Activated T-cell treated with anti-CD3 and anti-CD28 coated beads, Interleukin-2, amount 50 U/mL, for 4 hours (primary cell): ENCODE measurements at regions not wholly inside any gene's neighbourhood (a gene's known extent, or its start where the extent isn't known, plus 50 kb on each side); places are given as distances from the start of the nearest gene placed in this dataset.
"Not testable (repeated sequence)": the region's sequence is repeated elsewhere in the genome, so short reads cannot be mapped to it uniquely, and the experiment has no call there.

ENCODE experiments used
- ATAC-seq, 2 donors: fragments of 200-7000 bp; cut with Tn5 transposase; one replicate each; pipeline ENCODE4 v1.10.0; 2021
- DNase-seq: peaks from one replicate; pipeline ENCODE4 v3.0.0-alpha.2; 2020
- H3K27me3 Mint-ChIP-seq: one replicate; pipeline ENCODE4 v1.8.0; 2021; ENCODE audit warnings: low read depth, mixed read lengths
- H3K36me3 Mint-ChIP-seq: one replicate; pipeline ENCODE4 v1.8.0; 2022; ENCODE audit warnings: mixed read lengths; ENCODE audit not compliant: insufficient read depth
- H3K4me1 Mint-ChIP-seq: one replicate; pipeline ENCODE4 v1.8.0; 2021; ENCODE audit warnings: low read depth, mixed read lengths
- H3K4me3 Mint-ChIP-seq: one replicate; pipeline ENCODE4 v1.8.0; 2021; ENCODE audit warnings: mild to moderate bottlenecking, moderate library complexity, mixed read lengths
- H3K9me3 Mint-ChIP-seq: one replicate; pipeline ENCODE4 v1.8.0; 2021; ENCODE audit warnings: mixed read lengths

DNA sequence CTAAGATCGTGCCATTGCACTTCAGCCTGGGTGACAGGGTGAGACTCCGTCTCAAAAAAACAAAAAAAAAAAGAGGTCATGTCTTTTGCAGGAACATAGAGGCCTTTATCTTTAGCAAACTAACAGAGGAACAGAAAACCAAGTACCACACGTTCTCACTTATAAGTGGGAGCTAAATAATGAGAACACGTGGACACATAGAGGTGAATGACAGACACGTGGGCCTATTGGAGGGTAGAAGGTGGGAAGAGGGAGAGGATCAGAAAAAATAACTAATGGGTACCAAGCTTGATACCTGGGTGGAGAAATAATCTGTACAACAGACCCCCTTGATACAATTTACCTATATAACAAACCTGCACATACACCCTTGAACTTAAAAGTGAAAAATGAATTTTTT is 401.4 kb upstream of the NAALADL2 start:
- no peak for DNase-seq
- no peak overlapping the region for H3K4me3 Mint-ChIP-seq
- H3K27me3 Mint-ChIP-seq: no peaks in the 10 kb centered on the region
- H3K36me3 Mint-ChIP-seq: no peaks in the 10 kb centered on the region
- ATAC-seq: no peak
- no peaks in the 10 kb centered on the region for H3K4me1 Mint-ChIP-seq
- H3K9me3 Mint-ChIP-seq: peaks cover 3% of the 10 kb centered on the region

DNA sequence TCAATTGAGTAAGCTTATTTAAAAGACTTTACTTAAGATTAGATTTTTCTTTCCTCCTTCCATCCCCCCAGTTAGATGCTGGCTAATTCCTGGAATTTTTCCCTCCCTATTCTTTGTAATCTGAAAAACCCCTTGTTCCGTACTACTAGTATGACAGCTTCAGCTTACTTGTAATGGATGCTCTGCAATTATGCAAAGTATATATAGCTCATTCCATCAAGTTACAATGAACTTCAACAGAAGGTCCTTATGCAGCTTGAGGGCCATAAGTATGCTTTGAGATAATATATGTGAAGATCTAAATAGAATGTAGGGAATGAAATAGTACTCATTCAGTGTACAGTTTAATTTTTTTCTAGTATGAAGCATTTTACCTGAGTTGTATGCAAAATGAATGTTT is 398.3 kb upstream of the NAALADL2 start:
- Mint-ChIP-seq H3K27me3 (no peaks in the 10 kb centered on the region), H3K4me1 (no peaks in the 10 kb centered on the region), H3K9me3 (no peaks in the 10 kb centered on the region), H3K36me3 (no peaks in the 10 kb centered on the region), H3K4me3 (no peak overlapping the region)
- ATAC-seq (no peak), DNase-seq (no peak)

DNA sequence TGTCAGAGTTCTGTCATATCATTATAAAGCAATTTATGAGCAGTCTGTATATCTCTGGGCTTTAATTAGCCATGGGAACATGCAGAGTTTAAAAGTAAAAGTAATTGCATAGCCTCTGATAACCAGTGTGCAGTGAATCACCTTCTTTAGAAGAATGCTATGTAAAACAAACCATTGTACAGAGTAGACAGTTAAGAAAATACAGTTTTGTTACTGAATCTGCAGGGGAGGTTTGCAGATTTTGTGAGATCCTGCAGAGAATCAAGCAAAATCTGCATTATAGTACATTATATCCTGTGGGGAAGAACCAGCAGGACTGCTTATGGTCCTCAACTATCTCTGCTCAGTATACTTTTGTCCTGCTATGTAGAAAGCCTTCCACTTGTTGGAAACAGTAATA is 396.2 kb upstream of the NAALADL2 start:
- H3K4me3 Mint-ChIP-seq: no peak overlapping the region
- no peaks in the 10 kb centered on the region for H3K9me3 Mint-ChIP-seq
- no peak for ATAC-seq
- no peaks in the 10 kb centered on the region for H3K4me1 Mint-ChIP-seq
- DNase-seq: no peak
- H3K27me3 Mint-ChIP-seq: no peaks in the 10 kb centered on the region
- H3K36me3 Mint-ChIP-seq: no peaks in the 10 kb centered on the region

DNA sequence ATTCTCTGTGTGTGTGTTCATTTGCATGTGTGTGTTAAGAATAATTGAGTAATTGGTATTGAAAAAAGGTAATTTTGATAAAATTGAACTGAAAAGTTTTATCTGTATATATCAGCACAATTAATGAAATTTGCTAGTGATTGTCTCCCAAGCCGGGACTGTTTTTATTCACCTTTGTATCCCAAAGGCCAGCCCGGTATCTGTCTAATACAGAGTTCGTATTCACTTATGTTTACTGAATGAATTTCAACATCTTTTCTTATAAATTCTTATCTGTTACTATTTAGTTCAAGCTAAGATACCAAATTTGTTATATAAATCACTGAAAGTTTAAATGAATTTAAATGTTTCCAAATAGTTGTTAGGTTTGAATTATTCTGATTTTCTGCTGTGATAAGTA is 394.0 kb upstream of the NAALADL2 start:
- no peaks in the 10 kb centered on the region for H3K27me3 Mint-ChIP-seq

DNA sequence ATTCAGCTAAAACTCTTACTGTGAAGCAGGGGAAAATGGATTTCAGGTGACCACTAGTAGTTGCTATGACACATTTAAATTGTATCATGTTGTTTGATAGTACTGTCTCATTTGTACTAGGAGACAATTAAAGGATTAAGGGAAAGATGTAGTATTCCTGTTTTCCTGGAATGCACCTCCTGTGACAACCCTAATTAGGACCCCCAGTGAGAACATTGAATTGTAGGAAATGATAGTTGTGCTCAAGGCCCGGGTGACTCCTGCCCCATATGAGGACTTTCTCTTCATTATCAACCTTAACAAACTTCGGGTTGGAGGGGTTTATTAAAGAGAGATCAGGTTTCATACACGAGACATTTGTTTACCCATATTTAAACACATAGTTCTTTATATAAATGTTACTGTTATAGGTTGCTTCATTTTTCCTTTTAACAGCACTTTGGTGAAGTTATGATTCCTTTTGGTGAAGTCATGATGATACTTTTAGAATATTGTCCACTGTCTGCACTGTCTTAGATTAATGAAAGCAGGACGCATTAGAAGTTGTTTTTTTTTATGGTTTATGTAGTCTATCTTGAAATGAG is 392.6 kb upstream of the NAALADL2 start:
- Mint-ChIP-seq H3K4me1 (no peaks in the 10 kb centered on the region), H3K36me3 (no peaks in the 10 kb centered on the region), H3K4me3 (no peak overlapping the region), H3K27me3 (no peaks in the 10 kb centered on the region), H3K9me3 (no peaks in the 10 kb centered on the region)
- ATAC-seq: no peak
- no peak for DNase-seq

More for the DNA sequence above, 394.0 kb upstream of the NAALADL2 start:
- no peak for DNase-seq
- H3K4me1 Mint-ChIP-seq: no peaks in the 10 kb centered on the region
- H3K36me3 Mint-ChIP-seq: no peaks in the 10 kb centered on the region
- ATAC-seq: no peak
- no peaks in the 10 kb centered on the region for H3K9me3 Mint-ChIP-seq
- H3K4me3 Mint-ChIP-seq: no peak overlapping the region

DNA sequence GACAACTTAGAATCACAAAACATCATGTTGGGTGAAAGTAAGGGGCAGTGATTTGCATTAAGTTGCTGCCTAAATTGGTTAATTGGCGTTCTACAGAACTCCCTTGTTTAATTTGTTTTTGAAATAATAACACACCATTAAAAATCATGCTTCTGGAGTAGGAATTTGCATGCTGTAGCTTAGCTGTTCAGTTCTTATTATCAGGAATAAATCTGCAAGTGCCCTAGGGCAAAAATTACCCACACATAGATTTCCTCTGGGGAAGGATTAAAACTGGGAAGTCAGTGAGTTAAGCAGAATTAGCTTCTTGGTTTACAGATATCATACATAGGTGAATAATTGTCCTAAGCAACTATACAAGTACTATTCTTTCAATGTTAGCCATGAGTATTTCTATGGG is 381.6 kb upstream of the NAALADL2 start:
- H3K4me3 Mint-ChIP-seq: no peak overlapping the region
- no peaks in the 10 kb centered on the region for H3K27me3 Mint-ChIP-seq
- H3K4me1 Mint-ChIP-seq: no peaks in the 10 kb centered on the region
- peaks cover 1% of the 10 kb centered on the region for H3K9me3 Mint-ChIP-seq
- no peak for ATAC-seq
- H3K36me3 Mint-ChIP-seq: no peaks in the 10 kb centered on the region
- DNase-seq: no peak

DNA sequence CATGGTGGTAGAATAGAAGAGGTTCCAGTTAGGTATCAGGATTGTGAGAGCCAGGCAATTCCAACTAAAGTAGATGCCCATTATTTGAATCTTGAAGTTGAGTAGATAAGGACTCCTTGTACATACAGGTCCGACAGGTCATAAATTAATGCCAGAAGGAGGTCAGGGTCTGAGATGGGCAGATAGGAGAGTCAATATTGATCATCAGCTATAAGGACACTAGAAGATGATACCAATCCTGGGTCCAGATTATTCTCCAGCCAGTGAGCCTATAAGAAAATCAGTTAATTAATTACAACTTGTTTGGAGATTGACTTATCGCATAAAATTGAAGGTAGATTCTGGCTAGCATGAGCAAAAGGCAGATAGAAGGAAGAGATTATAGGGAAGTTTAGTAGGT is 378.4 kb upstream of the NAALADL2 start:
- Mint-ChIP-seq H3K4me1 (no peaks in the 10 kb centered on the region), H3K27me3 (no peaks in the 10 kb centered on the region), H3K4me3 (no peak overlapping the region), H3K36me3 (no peaks in the 10 kb centered on the region), H3K9me3 (peaks cover 3% of the 10 kb centered on the region)
- DNase-seq: no peak
- no peak for ATAC-seq

DNA sequence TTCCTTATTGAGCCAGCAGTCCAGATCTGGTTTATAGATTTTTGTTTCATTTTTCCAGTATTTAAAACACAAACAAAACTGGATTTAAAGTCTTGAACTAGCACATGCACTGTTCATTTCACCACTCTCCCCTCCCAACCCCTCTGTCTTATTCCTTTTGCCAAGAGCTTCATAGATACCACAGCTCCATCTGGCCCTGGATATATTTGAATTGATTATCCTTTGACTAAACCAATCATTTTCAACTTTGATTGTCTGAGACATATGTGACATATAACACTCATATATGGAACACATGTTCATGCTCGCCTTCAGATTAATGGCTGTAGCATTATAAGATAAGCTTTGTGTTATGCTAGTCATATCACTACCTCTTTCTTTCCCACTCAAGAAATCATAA is 376.6 kb upstream of the NAALADL2 start:
- no peak for DNase-seq
- peaks cover 3% of the 10 kb centered on the region for H3K9me3 Mint-ChIP-seq
- no peaks in the 10 kb centered on the region for H3K27me3 Mint-ChIP-seq
- no peaks in the 10 kb centered on the region for H3K4me1 Mint-ChIP-seq
- no peaks in the 10 kb centered on the region for H3K36me3 Mint-ChIP-seq
- no peak for ATAC-seq
- no peak overlapping the region for H3K4me3 Mint-ChIP-seq

DNA sequence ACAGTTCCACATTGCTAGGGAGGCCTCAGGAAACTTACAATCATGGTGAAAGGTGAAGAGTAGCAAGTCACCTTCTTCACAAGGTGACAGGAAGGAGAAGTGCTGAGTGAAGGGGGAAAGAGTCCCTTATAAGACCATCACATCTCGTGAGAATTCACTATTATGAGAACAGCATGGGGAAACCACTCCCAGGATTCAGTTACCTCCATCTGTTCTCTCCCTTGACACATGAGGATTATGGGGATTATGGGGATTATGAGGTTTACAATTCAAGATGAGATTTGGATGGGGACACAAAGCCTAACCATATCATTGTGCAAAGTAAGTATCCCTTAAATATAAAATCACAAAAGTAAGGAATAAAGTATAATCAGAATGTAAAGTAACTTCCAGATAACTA is 375.9 kb upstream of the NAALADL2 start:
- no peak for DNase-seq
- ATAC-seq: no peak
- Mint-ChIP-seq H3K9me3 (peaks cover 3% of the 10 kb centered on the region), H3K36me3 (no peaks in the 10 kb centered on the region), H3K4me1 (no peaks in the 10 kb centered on the region), H3K27me3 (no peaks in the 10 kb centered on the region), H3K4me3 (no peak overlapping the region)

DNA sequence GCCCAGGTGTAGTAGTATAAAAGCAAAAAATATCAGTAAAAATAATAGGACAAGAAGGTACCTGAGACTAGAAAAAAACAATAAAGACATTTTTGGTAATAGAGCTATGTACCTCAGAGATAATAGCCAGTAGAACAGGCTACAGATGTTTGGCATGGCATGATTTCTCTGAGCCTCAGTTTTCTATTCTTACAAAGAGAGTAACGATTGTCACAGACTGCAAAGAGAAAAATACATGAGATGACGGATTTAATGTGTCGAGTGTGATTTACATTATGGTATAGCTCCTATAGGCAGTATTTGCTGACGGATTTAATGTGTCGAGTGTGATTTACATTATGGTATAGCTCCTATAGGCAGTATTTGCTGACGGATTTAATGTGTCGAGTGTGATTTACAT is 375.3 kb upstream of the NAALADL2 start:
- not testable (repeated sequence) for DNase-seq, H3K4me1 Mint-ChIP-seq, ATAC-seq, H3K36me3 Mint-ChIP-seq, H3K27me3 Mint-ChIP-seq, H3K9me3 Mint-ChIP-seq, H3K4me3 Mint-ChIP-seq

DNA sequence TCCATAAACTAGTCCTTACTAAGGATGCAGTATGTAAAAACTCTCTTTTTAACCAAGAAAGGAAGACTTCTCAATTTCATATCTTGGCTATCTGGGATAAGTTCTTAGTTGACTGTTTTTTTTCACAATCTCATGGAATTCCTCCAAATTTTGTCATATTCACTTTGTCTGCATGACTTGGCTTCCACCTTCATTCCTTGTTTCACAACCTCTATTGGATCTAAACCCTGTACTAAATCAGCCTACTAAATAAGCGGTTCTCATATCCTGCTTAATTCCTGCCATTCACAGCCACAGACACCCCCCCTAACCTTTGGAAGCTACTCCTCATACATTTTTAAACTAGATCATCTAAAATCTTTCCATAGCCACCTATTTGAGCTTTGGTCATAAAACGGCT is 370.6 kb upstream of the NAALADL2 start:
- no peak for ATAC-seq
- H3K4me1 Mint-ChIP-seq: no peaks in the 10 kb centered on the region

DNA sequence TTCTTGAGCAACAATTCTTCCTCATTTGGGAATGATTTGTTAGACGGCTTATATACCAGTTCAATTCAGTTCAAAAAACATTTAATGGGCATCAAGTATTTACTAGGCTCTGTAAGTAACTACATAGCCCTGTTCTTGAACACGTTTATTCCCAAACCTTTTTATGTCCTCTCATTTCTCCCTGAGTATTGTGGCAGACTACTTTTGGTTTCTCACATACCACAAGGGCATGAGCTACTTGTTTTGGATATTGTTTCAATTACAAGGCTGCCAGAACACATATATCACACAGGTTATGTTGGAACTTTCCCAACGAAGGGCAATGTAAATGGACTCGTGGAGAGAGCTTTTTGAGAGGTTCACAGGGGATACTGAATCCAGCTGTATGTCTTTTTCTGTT is 363.8 kb upstream of the NAALADL2 start:
- Mint-ChIP-seq H3K9me3 (peaks cover 3% of the 10 kb centered on the region), H3K4me1 (no peaks in the 10 kb centered on the region), H3K36me3 (no peaks in the 10 kb centered on the region), H3K27me3 (no peaks in the 10 kb centered on the region), H3K4me3 (no peak overlapping the region)
- ATAC-seq (no peak), DNase-seq (no peak)

More for the DNA sequence above, 370.6 kb upstream of the NAALADL2 start:
- Mint-ChIP-seq H3K4me3 (no peak overlapping the region), H3K27me3 (no peaks in the 10 kb centered on the region), H3K36me3 (no peaks in the 10 kb centered on the region), H3K9me3 (peaks cover 14% of the 10 kb centered on the region)
- DNase-seq: no peak

DNA sequence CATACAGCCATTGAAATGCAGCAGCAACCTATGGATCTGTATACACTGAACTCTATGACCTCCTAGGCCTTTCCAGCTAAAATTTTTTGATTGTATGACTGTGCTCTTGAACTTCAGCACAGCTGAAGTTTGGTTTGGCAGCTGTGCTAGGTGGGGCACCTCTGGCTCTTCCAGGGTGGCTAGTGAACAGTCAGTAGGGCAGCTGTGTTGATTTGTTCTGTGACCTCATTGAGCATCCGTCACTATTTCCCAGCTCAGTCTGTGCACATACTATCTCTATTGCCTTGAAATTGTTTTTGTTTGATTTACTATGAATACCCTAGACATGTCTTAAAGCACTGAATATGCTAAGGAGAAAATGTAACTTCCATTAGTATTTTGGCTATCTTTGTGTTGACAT is 363.2 kb upstream of the NAALADL2 start:
- ATAC-seq (no peak), DNase-seq (no peak)
- H3K4me1 Mint-ChIP-seq: no peaks in the 10 kb centered on the region

DNA sequence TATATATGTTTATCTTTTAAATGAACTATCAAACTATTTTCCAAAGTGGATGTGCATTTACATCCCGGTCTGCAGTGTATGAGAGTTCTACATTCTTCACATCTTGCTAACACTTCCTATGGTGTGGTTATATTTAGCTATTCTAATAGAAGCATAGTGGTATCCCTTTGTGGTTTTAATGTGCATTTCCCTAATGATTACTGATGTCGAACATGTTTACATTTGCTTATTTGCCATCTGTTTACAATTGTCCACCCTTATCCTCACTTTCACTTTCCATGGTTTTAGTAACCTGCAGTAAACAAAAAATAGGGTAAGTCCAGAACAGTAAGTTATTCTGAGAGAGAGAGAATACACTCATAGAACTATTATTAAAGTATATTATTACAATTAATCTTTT is 360.5 kb upstream of the NAALADL2 start:
- Mint-ChIP-seq H3K4me1 (no peaks in the 10 kb centered on the region), H3K27me3 (no peaks in the 10 kb centered on the region), H3K4me3 (no peak overlapping the region), H3K36me3 (no peaks in the 10 kb centered on the region), H3K9me3 (peaks cover 3% of the 10 kb centered on the region)
- DNase-seq (no peak), ATAC-seq (no peak)

More for the DNA sequence above, 363.2 kb upstream of the NAALADL2 start:
- Mint-ChIP-seq H3K27me3 (no peaks in the 10 kb centered on the region), H3K4me3 (no peak overlapping the region), H3K36me3 (no peaks in the 10 kb centered on the region), H3K9me3 (peaks cover 3% of the 10 kb centered on the region)

DNA sequence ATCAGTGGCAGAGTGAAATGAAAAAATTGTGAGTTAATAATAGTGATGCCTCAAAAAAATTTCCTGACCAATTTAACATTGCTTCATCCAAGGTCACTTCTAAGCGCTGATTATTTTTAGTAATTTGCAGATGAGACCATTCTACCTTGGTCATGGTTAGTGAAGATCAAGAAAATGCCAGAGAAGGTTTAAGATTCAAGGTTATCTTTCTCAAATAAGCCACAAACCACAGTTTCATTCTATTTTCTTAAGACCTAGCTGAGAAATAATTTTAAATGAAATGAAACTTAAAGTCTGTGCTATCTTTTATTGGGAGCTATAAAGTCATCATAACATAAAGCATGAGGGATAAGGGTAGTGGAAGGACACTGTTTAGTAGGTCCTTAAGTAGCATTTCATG is 353.9 kb upstream of the NAALADL2 start:
- DNase-seq: no peak
- Mint-ChIP-seq H3K9me3 (peaks cover 2% of the 10 kb centered on the region), H3K4me1 (no peaks in the 10 kb centered on the region), H3K4me3 (no peak overlapping the region), H3K27me3 (no peaks in the 10 kb centered on the region), H3K36me3 (no peaks in the 10 kb centered on the region)
- no peak for ATAC-seq

DNA sequence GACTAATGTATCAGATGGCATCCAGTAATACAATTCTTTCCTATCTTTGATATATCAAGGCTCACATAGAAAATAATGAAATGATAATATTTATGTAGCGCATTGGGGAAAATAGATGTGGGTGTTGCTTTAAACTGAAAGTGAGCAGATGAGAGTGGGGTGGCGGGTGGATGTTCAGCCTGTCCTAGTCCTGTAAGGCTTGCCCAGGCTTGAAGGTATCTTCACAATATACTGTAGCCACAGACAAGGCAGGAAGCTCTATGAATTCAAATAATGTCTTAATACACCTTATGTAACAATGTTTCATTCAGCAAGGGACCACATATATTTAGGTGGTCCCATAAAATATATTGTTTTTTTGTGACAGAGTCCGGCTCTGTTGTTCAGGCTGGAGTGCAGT is 334.9 kb upstream of the NAALADL2 start:
- H3K36me3 Mint-ChIP-seq: no peaks in the 10 kb centered on the region
- H3K9me3 Mint-ChIP-seq: peaks cover 3% of the 10 kb centered on the region
- H3K4me3 Mint-ChIP-seq: no peak overlapping the region
- ATAC-seq (no peak), DNase-seq (no peak)
- no peaks in the 10 kb centered on the region for H3K4me1 Mint-ChIP-seq
- no peaks in the 10 kb centered on the region for H3K27me3 Mint-ChIP-seq
